GM10266 (cell line): ENCODE measurements at regions not wholly inside any gene's neighbourhood (a gene's known extent, or its start where the extent isn't known, plus 50 kb on each side); places are given as distances from the start of the nearest gene placed in this dataset.
"Not testable (repeated sequence)": the region's sequence is repeated elsewhere in the genome, so short reads cannot be mapped to it uniquely, and the experiment has no call there.

Source experiments
- DNase-seq: peaks from one replicate; pipeline ENCODE4 v3.0.0; 2012; ENCODE audit errors: extremely low spot score
- CTCF ChIP-seq: IDR thresholded peaks from 2 replicates; pipeline ENCODE4 v1.5.1; 2012; ENCODE audit warnings: mild to moderate bottlenecking, low read depth; ENCODE audit not compliant: control insufficient read depth, insufficient read depth; ENCODE audit errors: missing control alignments

- DNase-seq = no peak
- TF ChIP-seq CTCF = no peak
These were observed 109.7 kb upstream of the FOXN2 start for GRCh38 chr2:48204750-48205136.

- TF ChIP-seq CTCF = peak; percentile 6
- peak; percentile 31 for DNase-seq
These were observed 109.2 kb upstream of the FOXN2 start for GRCh38 chr2:48205137-48205798.

GRCh38 chr2:48206056-48206656 lies 108.3 kb upstream of the FOXN2 start:
- not testable (repeated sequence) for DNase-seq

DNA sequence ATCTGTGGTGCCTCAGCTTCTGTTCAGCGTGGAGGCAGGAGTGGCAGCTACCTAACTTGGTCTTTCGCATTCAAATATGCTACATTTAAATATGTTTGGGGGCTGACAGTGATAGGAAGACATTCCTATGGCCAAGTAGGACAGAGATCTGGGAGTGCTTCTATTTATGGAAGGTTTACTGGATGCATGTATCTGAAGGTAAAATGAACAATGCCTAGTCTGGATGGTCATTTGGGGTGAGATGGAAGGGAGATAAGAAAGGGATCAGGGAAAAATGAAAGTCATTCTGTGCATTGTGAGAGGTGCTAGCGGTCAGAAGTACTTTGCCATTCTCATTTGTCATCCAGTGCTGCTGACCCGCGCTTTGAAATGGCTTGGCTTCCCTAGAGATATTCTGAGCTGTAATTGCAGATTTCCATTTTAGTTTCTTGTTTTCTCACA lies 107.3 kb upstream of the FOXN2 start:
- DNase-seq = no peak
- no peak for TF ChIP-seq CTCF

DNA sequence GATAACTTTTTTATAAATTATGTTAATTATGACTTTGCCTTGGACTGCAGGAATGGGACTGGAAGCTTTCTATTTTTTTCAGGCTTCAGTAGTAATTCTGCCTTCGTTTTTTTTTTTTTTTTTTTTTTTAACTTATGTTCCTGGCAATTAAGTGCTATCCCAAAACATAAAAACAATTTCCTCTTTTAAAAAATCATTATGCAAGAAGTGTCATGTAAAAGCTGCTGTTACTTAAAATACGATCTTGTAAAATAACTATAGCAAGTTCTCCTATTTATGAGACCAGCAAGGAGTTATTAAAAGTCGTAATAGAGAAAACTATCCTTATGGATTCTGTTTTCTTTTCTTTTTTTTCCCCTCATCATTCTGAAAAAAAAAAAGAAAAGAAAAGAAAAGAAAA lies 106.6 kb upstream of the FOXN2 start:
- DNase-seq = no peak

GRCh38 chr2:48209214-48209885 lies 105.1 kb upstream of the FOXN2 start:
- no peak for TF ChIP-seq CTCF
- DNase-seq = no peak

More for the DNA sequence above, 106.6 kb upstream of the FOXN2 start:
- TF ChIP-seq CTCF = no peak

- no peak for DNase-seq
- no peak for TF ChIP-seq CTCF
These were observed 104.3 kb upstream of the FOXN2 start for GRCh38 chr2:48210189-48210588.
